Neural progenitor cell (in vitro differentiated cells): ENCODE measurements at regions not wholly inside any gene's neighbourhood (a gene's known extent, or its start where the extent isn't known, plus 50 kb on each side); places are given as distances from the start of the nearest gene placed in this dataset.

ENCODE experiments used
- EZH2 ChIP-seq: fragments of 200-600 bp; sonication (generic); IDR thresholded peaks from 2 replicates; pipeline ENCODE4 v1.6.1; 2017; ENCODE audit warnings: antibody characterized with exemption, mild to moderate bottlenecking, moderate library complexity
- EZH2phosphoT487 ChIP-seq: fragments of 200-600 bp; sonication (generic); IDR thresholded peaks from 2 replicates; pipeline ENCODE4 v1.6.1; 2017; ENCODE audit warnings: antibody characterized with exemption
- TF ChIP-seq, protein P1 (sequence below): fragments of 200-600 bp; sonication (generic); IDR thresholded peaks from 2 replicates; pipeline ENCODE4 v1.5.1; 2017; ENCODE audit warnings: antibody characterized with exemption, mild to moderate bottlenecking

DNA sequence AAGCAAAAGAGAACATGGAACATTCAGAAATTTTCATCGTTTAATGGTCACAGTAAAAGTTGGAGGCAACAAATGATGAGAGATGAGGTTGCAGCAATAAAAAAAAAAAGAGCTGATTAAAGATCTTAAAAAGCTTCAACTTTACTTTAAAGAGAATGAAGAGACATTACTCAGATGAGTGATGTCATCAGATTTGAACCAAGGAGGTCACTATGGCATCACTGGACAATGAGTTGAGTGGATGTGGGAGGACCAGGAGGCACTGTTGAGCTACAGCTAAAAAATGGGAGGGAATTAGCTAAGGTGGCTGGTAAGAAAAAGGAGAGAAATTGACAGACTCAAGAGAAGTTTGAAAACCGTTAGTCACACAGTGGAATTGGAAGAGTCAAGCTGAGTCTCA lies 138.4 kb downstream of the SST start:
- TF ChIP-seq, protein P1, sequence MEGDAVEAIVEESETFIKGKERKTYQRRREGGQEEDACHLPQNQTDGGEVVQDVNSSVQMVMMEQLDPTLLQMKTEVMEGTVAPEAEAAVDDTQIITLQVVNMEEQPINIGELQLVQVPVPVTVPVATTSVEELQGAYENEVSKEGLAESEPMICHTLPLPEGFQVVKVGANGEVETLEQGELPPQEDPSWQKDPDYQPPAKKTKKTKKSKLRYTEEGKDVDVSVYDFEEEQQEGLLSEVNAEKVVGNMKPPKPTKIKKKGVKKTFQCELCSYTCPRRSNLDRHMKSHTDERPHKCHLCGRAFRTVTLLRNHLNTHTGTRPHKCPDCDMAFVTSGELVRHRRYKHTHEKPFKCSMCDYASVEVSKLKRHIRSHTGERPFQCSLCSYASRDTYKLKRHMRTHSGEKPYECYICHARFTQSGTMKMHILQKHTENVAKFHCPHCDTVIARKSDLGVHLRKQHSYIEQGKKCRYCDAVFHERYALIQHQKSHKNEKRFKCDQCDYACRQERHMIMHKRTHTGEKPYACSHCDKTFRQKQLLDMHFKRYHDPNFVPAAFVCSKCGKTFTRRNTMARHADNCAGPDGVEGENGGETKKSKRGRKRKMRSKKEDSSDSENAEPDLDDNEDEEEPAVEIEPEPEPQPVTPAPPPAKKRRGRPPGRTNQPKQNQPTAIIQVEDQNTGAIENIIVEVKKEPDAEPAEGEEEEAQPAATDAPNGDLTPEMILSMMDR = no peak
- TF ChIP-seq EZH2 (no peak), EZH2phosphoT487 (no peak)
